Middle frontal gyrus (tissue), 1 donor: ENCODE measurements at regions not wholly inside any gene's neighbourhood (a gene's known extent, or its start where the extent isn't known, plus 50 kb on each side); places are given as distances from the start of the nearest gene placed in this dataset.
"Not testable (repeated sequence)": the region's sequence is repeated elsewhere in the genome, so short reads cannot be mapped to it uniquely, and the experiment has no call there.

ENCODE experiments used
- DNase-seq: peaks from one replicate; pipeline ENCODE4 v3.0.0-alpha.2; 2015; ENCODE audit warnings: low spot score; ENCODE audit errors: extremely low spot score

GRCh38 chr5:118392491-118392890, 595.9 kb downstream of the DTWD2 start:
- DNase-seq, result no peak

GRCh38 chr5:118382931-118383330, 605.4 kb downstream of the DTWD2 start:
- not testable (repeated sequence) for DNase-seq

- no peak for DNase-seq
Measured at GRCh38 chr5:118379470-118379869, 608.9 kb downstream of the DTWD2 start.

GRCh38 chr5:118378959-118379358, 609.4 kb downstream of the DTWD2 start:
- DNase-seq, result no peak

- DNase-seq, result no peak
Measured at GRCh38 chr5:118377420-118377819, 610.9 kb downstream of the DTWD2 start.

- DNase-seq, result no peak
Measured at GRCh38 chr5:118371973-118372831, 616.1 kb downstream of the DTWD2 start.

- no peak for DNase-seq
Measured at GRCh38 chr5:118366429-118366828, 621.9 kb downstream of the DTWD2 start.

GRCh38 chr5:118365718-118366117, 622.6 kb downstream of the DTWD2 start:
- DNase-seq, result no peak

- no peak for DNase-seq
Measured at GRCh38 chr5:118354797-118355196, 633.5 kb downstream of the DTWD2 start.

- DNase-seq, result no peak
Measured at GRCh38 chr5:118353970-118354369, 634.4 kb downstream of the DTWD2 start.

GRCh38 chr5:118336468-118336867, 651.9 kb downstream of the DTWD2 start:
- DNase-seq, result no peak

- no peak for DNase-seq
Measured at GRCh38 chr5:118327389-118327788, 661.0 kb downstream of the DTWD2 start.

- DNase-seq, result no peak
Measured at GRCh38 chr5:118326481-118327045, 661.8 kb downstream of the DTWD2 start.

- DNase-seq, result no peak
Measured at GRCh38 chr5:118325931-118326330, 662.4 kb downstream of the DTWD2 start.

- not testable (repeated sequence) for DNase-seq
Measured at GRCh38 chr5:118323723-118324122, 664.6 kb downstream of the DTWD2 start.

- no peak for DNase-seq
Measured at GRCh38 chr5:118321081-118321480, 667.3 kb downstream of the DTWD2 start.

GRCh38 chr5:118320121-118320520, 668.2 kb downstream of the DTWD2 start:
- DNase-seq, result no peak

GRCh38 chr5:118314931-118315330, 673.4 kb downstream of the DTWD2 start:
- no peak for DNase-seq

GRCh38 chr5:118311103-118311819, 677.1 kb downstream of the DTWD2 start:
- DNase-seq, result no peak

- DNase-seq, result no peak
Measured at GRCh38 chr5:118310401-118310800, 677.9 kb downstream of the DTWD2 start.

- no peak for DNase-seq
Measured at GRCh38 chr5:118303296-118303695, 685.1 kb downstream of the DTWD2 start.

- no peak for DNase-seq
Measured at GRCh38 chr5:118302786-118303185, 685.6 kb downstream of the DTWD2 start.
